ENCODE measurements at regions not wholly inside any gene's neighbourhood (a gene's known extent, or its start where the extent isn't known, plus 50 kb on each side); places are given as distances from the start of the nearest gene placed in this dataset.

DNA sequence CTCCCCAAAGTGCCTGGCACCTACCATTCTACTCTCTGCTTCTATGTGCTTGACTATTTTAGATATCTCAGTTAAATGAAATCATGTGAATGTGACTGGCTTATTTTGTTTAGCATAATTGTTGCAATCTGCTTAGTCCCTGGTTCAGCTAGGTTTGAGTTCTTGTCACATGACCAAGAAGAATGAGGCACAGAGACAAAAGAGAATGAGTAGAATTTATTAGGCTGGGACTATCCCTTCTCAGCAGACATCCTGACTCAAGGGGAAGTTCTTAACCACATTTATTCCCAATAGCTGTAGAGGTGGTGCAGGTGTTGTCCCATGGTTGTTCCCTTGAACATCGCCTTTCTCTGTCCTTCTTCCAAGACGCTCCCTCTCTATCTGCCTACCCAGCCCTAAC lies 1485.7 kb downstream of the KCNT2 start:
- ATAC-seq (ENCODE audit: low read depth) (no peak), DNase-seq (no peak)
- Mint-ChIP-seq H3K36me3 (ENCODE audit: low read depth) (no peaks in the 10 kb centered on the region), H3K27ac (no peak overlapping the region), H3K27me3 (no peaks in the 10 kb centered on the region), H3K9me3 (no peaks in the 10 kb centered on the region), H3K4me1 (no peaks in the 10 kb centered on the region), H3K4me3 (no peak overlapping the region)
- POLR2A ChIA-PET, result no interaction called here
- intact Hi-C loops (cut with micrococcal nuclease), result no loop called here
- CTCF ChIA-PET, result no interaction called here
- TF ChIP-seq, protein P1, sequence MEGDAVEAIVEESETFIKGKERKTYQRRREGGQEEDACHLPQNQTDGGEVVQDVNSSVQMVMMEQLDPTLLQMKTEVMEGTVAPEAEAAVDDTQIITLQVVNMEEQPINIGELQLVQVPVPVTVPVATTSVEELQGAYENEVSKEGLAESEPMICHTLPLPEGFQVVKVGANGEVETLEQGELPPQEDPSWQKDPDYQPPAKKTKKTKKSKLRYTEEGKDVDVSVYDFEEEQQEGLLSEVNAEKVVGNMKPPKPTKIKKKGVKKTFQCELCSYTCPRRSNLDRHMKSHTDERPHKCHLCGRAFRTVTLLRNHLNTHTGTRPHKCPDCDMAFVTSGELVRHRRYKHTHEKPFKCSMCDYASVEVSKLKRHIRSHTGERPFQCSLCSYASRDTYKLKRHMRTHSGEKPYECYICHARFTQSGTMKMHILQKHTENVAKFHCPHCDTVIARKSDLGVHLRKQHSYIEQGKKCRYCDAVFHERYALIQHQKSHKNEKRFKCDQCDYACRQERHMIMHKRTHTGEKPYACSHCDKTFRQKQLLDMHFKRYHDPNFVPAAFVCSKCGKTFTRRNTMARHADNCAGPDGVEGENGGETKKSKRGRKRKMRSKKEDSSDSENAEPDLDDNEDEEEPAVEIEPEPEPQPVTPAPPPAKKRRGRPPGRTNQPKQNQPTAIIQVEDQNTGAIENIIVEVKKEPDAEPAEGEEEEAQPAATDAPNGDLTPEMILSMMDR (IDR thresholded peaks at IDR 0.05), result no peak

DNA sequence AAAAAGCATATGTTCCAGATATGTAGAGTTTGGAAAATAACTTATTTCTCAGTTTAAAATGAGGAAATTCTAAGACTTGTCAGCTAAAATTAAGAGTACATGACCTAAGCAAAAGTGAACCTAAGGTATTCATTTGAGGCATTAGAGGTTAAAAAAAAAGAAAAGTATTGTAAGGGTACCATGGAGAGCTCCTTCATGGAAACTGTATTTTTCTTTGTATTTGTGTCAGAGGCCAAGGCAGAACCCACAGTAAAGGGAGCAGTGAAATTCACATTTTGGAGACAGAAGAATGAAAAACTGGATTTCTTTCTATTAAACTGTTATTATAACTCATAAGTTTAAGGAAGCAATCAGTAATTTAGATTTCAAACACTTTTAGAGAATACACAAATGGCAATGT lies 1494.8 kb downstream of the KCNT2 start:
- Mint-ChIP-seq H3K27me3 (no peaks in the 10 kb centered on the region), H3K4me1 (no peaks in the 10 kb centered on the region), H3K36me3 (ENCODE audit: low read depth) (no peaks in the 10 kb centered on the region), H3K27ac (no peak overlapping the region), H3K9me3 (no peaks in the 10 kb centered on the region), H3K4me3 (no peak overlapping the region)
- ATAC-seq (ENCODE audit: low read depth) (no peak), DNase-seq (no peak)
- TF ChIP-seq, protein P1 (IDR thresholded peaks at IDR 0.05), result no peak
- intact Hi-C loops (cut with micrococcal nuclease), result no loop called here
- POLR2A ChIA-PET, result no interaction called here
- CTCF ChIA-PET, result no interaction called here

DNA sequence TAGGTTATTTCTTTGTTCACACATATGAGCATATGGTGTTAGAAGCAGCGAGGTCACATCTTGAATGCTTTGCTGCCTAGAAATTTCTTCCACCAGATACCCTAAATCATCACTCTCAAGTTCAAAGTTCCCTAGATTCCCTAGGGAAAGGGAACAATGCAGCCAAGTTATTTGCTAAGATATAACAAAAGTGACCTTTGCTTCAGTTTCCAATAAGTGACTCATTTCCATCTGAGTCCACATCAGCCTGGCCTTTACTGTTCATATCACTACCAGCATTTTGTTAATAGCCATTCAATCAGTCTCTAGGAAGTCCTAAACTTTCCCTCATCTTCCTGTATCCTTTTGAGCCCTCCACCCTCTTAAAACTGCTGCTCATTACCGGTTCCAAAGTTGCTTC lies 1502.5 kb downstream of the KCNT2 start:
- TF ChIP-seq, protein P1 (IDR thresholded peaks at IDR 0.05), result no peak
- no peak for DNase-seq
- intact Hi-C loops (cut with micrococcal nuclease), result no loop called here
- Mint-ChIP-seq H3K36me3 (ENCODE audit: low read depth) (no peaks in the 10 kb centered on the region), H3K9me3 (peaks cover 10% of the 10 kb centered on the region), H3K27ac (no peak overlapping the region), H3K4me3 (no peak overlapping the region), H3K27me3 (no peaks in the 10 kb centered on the region), H3K4me1 (no peaks in the 10 kb centered on the region)
- ATAC-seq (ENCODE audit: low read depth), result no peak
- CTCF ChIA-PET, result no interaction called here
- POLR2A ChIA-PET, result no interaction called here

DNA sequence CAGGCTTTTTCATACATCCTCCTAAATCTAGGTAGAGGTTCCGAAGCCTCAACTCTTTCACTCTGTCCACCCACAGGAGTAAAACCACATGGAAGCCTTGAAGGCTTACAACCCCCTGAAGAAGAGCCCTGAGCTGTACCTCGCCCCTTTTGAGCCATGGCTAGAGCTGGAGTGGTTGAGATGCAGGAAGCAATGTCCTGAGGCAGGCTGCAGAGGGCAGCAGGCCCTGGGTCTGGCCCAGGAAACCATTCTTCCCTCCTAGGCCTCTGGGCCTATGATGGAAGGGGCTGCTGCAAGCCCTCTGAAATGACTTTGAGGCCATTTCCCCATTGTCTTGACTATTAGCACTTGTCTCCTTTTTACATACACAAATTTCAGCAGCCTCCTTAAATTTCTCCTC lies 1503.0 kb downstream of the KCNT2 start:
- no peak for ATAC-seq (ENCODE audit: low read depth)
- H3K27me3 Mint-ChIP-seq, result no peaks in the 10 kb centered on the region
- H3K4me1 Mint-ChIP-seq, result no peaks in the 10 kb centered on the region
- ChIA-PET CTCF (no interaction called here), POLR2A (no interaction called here)
- peaks cover 10% of the 10 kb centered on the region for H3K9me3 Mint-ChIP-seq
- no peak for DNase-seq
- TF ChIP-seq, protein P1 (IDR thresholded peaks at IDR 0.05), result no peak
- no peaks in the 10 kb centered on the region for H3K36me3 Mint-ChIP-seq (ENCODE audit: low read depth)
- H3K27ac Mint-ChIP-seq, result no peak overlapping the region
- intact Hi-C loops (cut with micrococcal nuclease), result no loop called here
- no peak overlapping the region for H3K4me3 Mint-ChIP-seq

DNA sequence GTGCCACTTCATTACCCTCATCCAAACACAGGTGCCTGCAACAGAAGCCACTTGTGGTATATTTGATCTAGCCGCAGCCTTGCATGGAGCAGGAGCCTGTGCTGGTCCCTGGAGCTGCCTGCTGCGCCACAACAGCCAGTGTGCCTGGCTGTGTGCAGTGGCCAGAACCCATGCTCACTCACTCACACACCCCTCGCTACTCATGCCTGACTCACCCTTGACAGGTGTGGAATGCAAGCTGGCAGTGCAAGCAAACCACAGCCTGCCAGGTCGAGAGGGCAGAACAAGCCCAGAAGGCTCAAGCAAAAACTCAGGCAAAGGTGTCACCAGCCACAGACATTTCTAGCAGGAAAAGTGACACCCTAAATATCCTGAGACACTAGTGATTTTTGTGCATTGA lies 1510.9 kb downstream of the KCNT2 start:
- H3K36me3 Mint-ChIP-seq (ENCODE audit: low read depth), result no peaks in the 10 kb centered on the region
- intact Hi-C loops (cut with micrococcal nuclease), result no loop called here
- H3K4me1 Mint-ChIP-seq, result no peaks in the 10 kb centered on the region
- ChIA-PET CTCF (no interaction called here), POLR2A (no interaction called here)
- ATAC-seq (ENCODE audit: low read depth), result no peak
- TF ChIP-seq, protein P1 (IDR thresholded peaks at IDR 0.05), result no peak
- no peaks in the 10 kb centered on the region for H3K27me3 Mint-ChIP-seq
- H3K4me3 Mint-ChIP-seq, result no peak overlapping the region
- DNase-seq, result no peak
- H3K27ac Mint-ChIP-seq, result no peak overlapping the region
- H3K9me3 Mint-ChIP-seq, result no peaks in the 10 kb centered on the region
